IMR-90 (cell line): ENCODE measurements at regions not wholly inside any gene's neighbourhood (a gene's known extent, or its start where the extent isn't known, plus 50 kb on each side); places are given as distances from the start of the nearest gene placed in this dataset.

Source experiments
- ATAC-seq: fragments of 200-7000 bp; cut with Tn5 transposase; 2 replicates; pipeline ENCODE4 v1.9.1; 2020; ENCODE audit warnings: low read depth, mild to moderate bottlenecking, moderate library complexity
- BruUV-seq: library from RNA; stranded (reverse); fragments of 400-500 nt; replicated peaks from 2 replicates; lab custom pipeline; 2021; lab: Mats Ljungman, UMichigan
- CTCF ChIA-PET: fragments of 300-600 bp; formaldehyde crosslinking; extraction: SDS; loops from one replicate; lab custom pipeline; 2021; ENCODE audit warnings: antibody characterized with exemption; lab: Yijun Ruan, JAX
- POLR2A ChIA-PET: fragments of 300-600 bp; sonication (Branson Sonifier 250); formaldehyde crosslinking; loops from one replicate; lab custom pipeline; 2022; ENCODE audit warnings: antibody characterized with exemption; ENCODE audit not compliant: unreplicated experiment; lab: Charles Lee
- DNase-seq: peaks from one replicate; pipeline ENCODE4 v3.0.0; 2013
- H2AFZ ChIP-seq: replicated peaks from 2 replicates; pipeline ENCODE3; 2013; ENCODE audit warnings: low read length, mild to moderate bottlenecking; ENCODE audit not compliant: poor library complexity
- H2AK5ac ChIP-seq: 2 replicates; pipeline ENCODE4 v1.6.1; 2013; ENCODE audit warnings: low read depth, low read length, inconsistent platforms
- H2AK9ac ChIP-seq: replicated peaks from 2 replicates; pipeline ENCODE3; 2013; ENCODE audit warnings: mild to moderate bottlenecking, low read depth, low read length, moderate library complexity; ENCODE audit not compliant: poor library complexity
- H2BK120ac ChIP-seq: 2 replicates; pipeline ENCODE4 v1.6.1; 2013; ENCODE audit warnings: low read depth, low read length, inconsistent platforms
- H2BK15ac ChIP-seq: 3 replicates; pipeline ENCODE4 v1.6.1; 2013; ENCODE audit warnings: low read depth, low read length, inconsistent platforms
- H2BK20ac ChIP-seq: 2 replicates; pipeline ENCODE4 v1.6.1; 2013; ENCODE audit warnings: low read depth, mild to moderate bottlenecking, inconsistent platforms, low read length, moderate library complexity
- H2BK5ac ChIP-seq: 2 replicates; pipeline ENCODE4 v1.6.1; 2013; ENCODE audit warnings: mild to moderate bottlenecking, low read depth, low read length, inconsistent platforms; ENCODE audit not compliant: poor library complexity, severe bottlenecking
- H3K14ac ChIP-seq: replicated peaks from 2 replicates; pipeline ENCODE4 v1.6.1; 2013; ENCODE audit warnings: low read depth, low read length, inconsistent platforms
- H3K18ac ChIP-seq: 2 replicates; pipeline ENCODE4 v1.6.1; 2013; ENCODE audit warnings: low read depth, low read length, control low read depth
- H3K23ac ChIP-seq: 2 replicates; pipeline ENCODE4 v1.6.1; 2013; ENCODE audit warnings: low read depth, low read length, inconsistent platforms
- H3K27ac ChIP-seq: 2 replicates; pipeline ENCODE4 v1.5.1; 2013; ENCODE audit warnings: mild to moderate bottlenecking, control low read depth, low read length; ENCODE audit not compliant: insufficient read depth
- H3K27me3 ChIP-seq: 2 replicates; pipeline ENCODE4 v1.6.1; 2013; ENCODE audit warnings: low read length; ENCODE audit not compliant: control insufficient read depth, insufficient read depth
- H3K36me3 ChIP-seq: 2 replicates; pipeline ENCODE4 v1.6.1; 2013; ENCODE audit warnings: low read length, mixed read lengths; ENCODE audit not compliant: control insufficient read depth, insufficient read depth
- H3K4ac ChIP-seq: 2 replicates; pipeline ENCODE4 v1.6.1; 2013; ENCODE audit warnings: low read depth, low read length, inconsistent platforms
- H3K4me1 ChIP-seq: 2 replicates; pipeline ENCODE4 v1.6.1; 2013; ENCODE audit warnings: low read length, mixed read lengths; ENCODE audit not compliant: control insufficient read depth, insufficient read depth
- H3K4me2 ChIP-seq: 2 replicates; pipeline ENCODE4 v1.6.1; 2013; ENCODE audit warnings: low read depth, mild to moderate bottlenecking, control low read depth, low read length, moderate library complexity
- H3K4me3 ChIP-seq: 2 replicates; pipeline ENCODE4 v1.5.1; 2013; ENCODE audit warnings: low read depth, mild to moderate bottlenecking, control low read depth, low read length, moderate library complexity; ENCODE audit not compliant: insufficient read depth
- H3K56ac ChIP-seq: 2 replicates; pipeline ENCODE4 v1.6.1; 2013; ENCODE audit warnings: low read length, inconsistent platforms; ENCODE audit not compliant: insufficient read depth; ENCODE audit errors: extremely low read depth
- H3K79me1 ChIP-seq, 2 experiments: 2 replicates each; pipeline ENCODE4 v1.6.1; 2013; ENCODE audit warnings: low read length in 2 of 2, inconsistent platforms in 1 of 2, low read depth in 1 of 2
- H3K9ac ChIP-seq: 2 replicates; pipeline ENCODE4 v1.6.1; 2013; ENCODE audit warnings: low read depth, low read length, control low read depth
- H3K9me1 ChIP-seq: 2 replicates; pipeline ENCODE4 v1.6.1; 2013; ENCODE audit warnings: low read length, inconsistent platforms; ENCODE audit not compliant: insufficient read depth
- H3K9me3 ChIP-seq: 2 replicates; pipeline ENCODE4 v1.6.1; 2013; ENCODE audit warnings: low read length; ENCODE audit not compliant: control insufficient read depth, insufficient read depth
- H4K20me1 ChIP-seq: 2 replicates; pipeline ENCODE4 v1.6.1; 2013; ENCODE audit warnings: low read length, inconsistent platforms; ENCODE audit not compliant: insufficient read depth
- H4K5ac ChIP-seq: 2 replicates; pipeline ENCODE4 v1.6.1; 2013; ENCODE audit warnings: mild to moderate bottlenecking, low read depth, low read length, control low read depth
- H4K8ac ChIP-seq, 2 experiments: 2 replicates each; pipeline ENCODE4 v1.6.1; 2013; ENCODE audit warnings: low read depth in 2 of 2, low read length in 2 of 2, control low read depth in 1 of 2, inconsistent platforms in 1 of 2
- H4K91ac ChIP-seq: 2 replicates; pipeline ENCODE4 v1.6.1; 2013; ENCODE audit warnings: low read depth, low read length, inconsistent platforms; ENCODE audit not compliant: insufficient read depth
- CHD1 ChIP-seq: IDR thresholded peaks from 2 replicates; pipeline ENCODE4 v1.6.1; 2012; ENCODE audit warnings: low read depth, low read length, improper control_type of control experiment
- ELK1 ChIP-seq: fragments of 150-350 bp; IDR thresholded peaks from 2 replicates; pipeline ENCODE4 v1.6.1; 2016; ENCODE audit warnings: low read depth, mild to moderate bottlenecking, low read length, moderate library complexity, borderline replicate concordance
- MXI1 ChIP-seq: IDR thresholded peaks from 2 replicates; pipeline ENCODE4 v1.6.1; 2012; ENCODE audit warnings: low read depth, mild to moderate bottlenecking, low read length, moderate library complexity, borderline replicate concordance
- NFE2L2 ChIP-seq: fragments of 150-350 bp; IDR thresholded peaks from 2 replicates; pipeline ENCODE4 v1.6.1; 2016; ENCODE audit warnings: low read depth, mild to moderate bottlenecking, low read length
- RAD21 ChIP-seq: IDR thresholded peaks from 2 replicates; pipeline ENCODE4 v1.6.1; 2012; ENCODE audit warnings: low read length, improper control_type of control experiment
- RCOR1 ChIP-seq: IDR thresholded peaks from 2 replicates; pipeline ENCODE4 v1.6.1; 2012; ENCODE audit warnings: mild to moderate bottlenecking, low read length, improper control_type of control experiment; ENCODE audit not compliant: insufficient replicate concordance
- SMC3 ChIP-seq: fragments of 150-350 bp; IDR thresholded peaks from 2 replicates; pipeline ENCODE4 v1.6.1; 2016; ENCODE audit warnings: low read depth, mild to moderate bottlenecking, antibody characterized with exemption, low read length, moderate library complexity
- USF2 ChIP-seq: fragments of 150-350 bp; IDR thresholded peaks from 2 replicates; pipeline ENCODE4 v1.6.1; 2017; ENCODE audit warnings: mild to moderate bottlenecking, antibody characterized with exemption, low read length, low read depth
- WGBS, 2 experiments: methylation state at CpG; one replicate each; pipeline versions ENCODE4 v1.1.5 to v1.1.7; 2013; ENCODE audit warnings: missing lambda C conversion rate in 2 of 2; ENCODE audit not compliant: insufficient read length in 1 of 2; ENCODE audit errors: extremely low coverage in 2 of 2; 5-methylcytosine and 5-hydroxymethylcytosine counted together
- dilution Hi-C: fragments of 300-500 bp; cut with HindIII; formaldehyde crosslinking; loops from one replicate; pipeline ENCODE4 v1.14.3; 2018; ENCODE audit warnings: low sequenced_read_pairs; ENCODE audit not compliant: unreplicated experiment
- in situ Hi-C: fragments of 300-500 bp; cut with MboI; formaldehyde crosslinking; loops from 3 replicates; pipeline ENCODE4 v1.14.3; 2019; ENCODE audit warnings: low sequenced_read_pairs, inconsistent platforms, mixed read lengths
- intact Hi-C: fragments of 100-400 bp; cut with micrococcal nuclease; formaldehyde crosslinking; loops from 2 replicates; pipeline ENCODE4 v1.10.0; 2022

GRCh38 chr2:15808204-15808910, 132.0 kb upstream of the MYCN start:
- no peak overlapping the region for H2AFZ ChIP-seq
- POLR2A ChIA-PET: no interaction called here
- H2AK9ac ChIP-seq: no peak overlapping the region
- no peaks in the 10 kb centered on the region for H4K20me1 ChIP-seq
- no peak overlapping the region for H3K14ac ChIP-seq
- no peak overlapping the region for H2AK5ac ChIP-seq
- in situ Hi-C loops: no loop called here
- H3K27me3 ChIP-seq: no peaks in the 10 kb centered on the region
- no peak for DNase-seq
- peaks cover 45% of the 10 kb centered on the region for H3K9me3 ChIP-seq
- H3K4me3 ChIP-seq: no peak overlapping the region
- no peaks in the 10 kb centered on the region for H3K4me1 ChIP-seq
- H2BK5ac ChIP-seq: no peak overlapping the region
- no peaks in the 10 kb centered on the region for H3K79me1 ChIP-seq
- no peak overlapping the region for H3K23ac ChIP-seq
- H3K4me2 ChIP-seq: no peak overlapping the region
- H4K5ac ChIP-seq: no peak overlapping the region
- H3K36me3 ChIP-seq: no peaks in the 10 kb centered on the region
- H4K8ac ChIP-seq: no peak overlapping the region
- dilution Hi-C loops: no loop called here
- CTCF ChIA-PET: no interaction called here
- intact Hi-C loops: no loop called here
- no peak overlapping the region for H3K9ac ChIP-seq
- no peak overlapping the region for H3K18ac ChIP-seq
- H3K9me1 ChIP-seq: no peaks in the 10 kb centered on the region
- no peak overlapping the region for H3K27ac ChIP-seq
- H4K91ac ChIP-seq: no peak overlapping the region
- no peak overlapping the region for H2BK20ac ChIP-seq
- no peak overlapping the region for H3K4ac ChIP-seq
- TF ChIP-seq NFE2L2 (no peak), USF2 (no peak), ELK1 (no peak), CHD1 (no peak), RCOR1 (no peak), MXI1 (no peak), SMC3 (no peak), RAD21 (no peak)
- ATAC-seq: no peak
- 60% methylated on average over 1 of the region's 28 CpGs; no CpG with 5 or more reads in 1 of the 2 experiments for WGBS, 2 experiments
- BruUV-seq: no TSS peak
- H2BK15ac ChIP-seq: no peak overlapping the region
- H3K56ac ChIP-seq: no peak overlapping the region
- no peak overlapping the region for H2BK120ac ChIP-seq
